ENCODE measurements at regions not wholly inside any gene's neighbourhood (a gene's known extent, or its start where the extent isn't known, plus 50 kb on each side); places are given as distances from the start of the nearest gene placed in this dataset.

GRCh38 chr14:100468557-100468956 is 118.7 kb downstream of the BEGAIN start:
- no peak for DNase-seq (ENCODE audit: low spot score)

- no peak for DNase-seq (ENCODE audit: low spot score)
These were observed 117.3 kb downstream of the BEGAIN start for GRCh38 chr14:100469632-100470522.

GRCh38 chr14:100470523-100470897 is 116.7 kb downstream of the BEGAIN start:
- no peak for DNase-seq (ENCODE audit: low spot score)

- DNase-seq (ENCODE audit: low spot score), result no peak
These were observed 115.7 kb downstream of the BEGAIN start for GRCh38 chr14:100471441-100472093.

- no peak for DNase-seq (ENCODE audit: low spot score)
These were observed 115.1 kb downstream of the BEGAIN start for GRCh38 chr14:100472094-100472455.

GRCh38 chr14:100472491-100472890 is 114.7 kb downstream of the BEGAIN start:
- DNase-seq (ENCODE audit: low spot score), result no peak

- no peak for DNase-seq (ENCODE audit: low spot score)
These were observed 114.0 kb downstream of the BEGAIN start for GRCh38 chr14:100473249-100473648.

GRCh38 chr14:100474196-100474595 is 113.0 kb downstream of the BEGAIN start:
- DNase-seq (ENCODE audit: low spot score), result no peak

- no peak for DNase-seq (ENCODE audit: low spot score)
These were observed 111.9 kb downstream of the BEGAIN start for GRCh38 chr14:100475268-100475667.

- peak; percentile 83 for DNase-seq (ENCODE audit: low spot score)
These were observed 111.0 kb downstream of the BEGAIN start for GRCh38 chr14:100476012-100476822.

- DNase-seq (ENCODE audit: low spot score), result no peak
These were observed 102.5 kb downstream of the BEGAIN start for GRCh38 chr14:100484531-100485267.

- DNase-seq (ENCODE audit: low spot score), result peak; percentile 90
These were observed 101.0 kb downstream of the BEGAIN start for GRCh38 chr14:100486025-100486828.

Data from AG20443 (cell line).